ENCODE measurements at regions not wholly inside any gene's neighbourhood (a gene's known extent, or its start where the extent isn't known, plus 50 kb on each side); places are given as distances from the start of the nearest gene placed in this dataset.

- H3K9ac ChIP-seq (ENCODE audit: control insufficient read depth, insufficient read depth, low read length): no peak overlapping the region
- no peak overlapping the region for H2AFZ ChIP-seq (ENCODE audit: control insufficient read depth, low read depth, low read length)
- no peak for TF ChIP-seq BCL11A (IDR thresholded peaks at IDR 0.05; ENCODE audit: low read depth, low read length)
- TF ChIP-seq CREB1 (IDR thresholded peaks at IDR 0.05; ENCODE audit: low read depth): no peak
- no peak for TF ChIP-seq RELB (IDR thresholded peaks at IDR 0.05; ENCODE audit: low read depth)
- TF ChIP-seq ZNF687 (IDR thresholded peaks at IDR 0.05): no peak
- TF ChIP-seq STAT3 (IDR thresholded peaks at IDR 0.05; ENCODE audit: low read depth, low read length): no peak
- TF ChIP-seq MEF2B (IDR thresholded peaks at IDR 0.05; ENCODE audit: partially characterized antibody, poor library complexity, severe bottlenecking): no peak
- no peak for TF ChIP-seq NFYB (IDR thresholded peaks at IDR 0.05; ENCODE audit: insufficient read depth, low read depth, low read length)
- no peak for TF ChIP-seq PAX5 (IDR thresholded peaks at IDR 0.05; ENCODE audit: borderline replicate concordance, low read depth, low read length)
- no peak for TF ChIP-seq SIN3A (IDR thresholded peaks at IDR 0.05; ENCODE audit: low read depth, low read length)
- RAD21 ChIA-PET (ENCODE audit: unreplicated experiment): no interaction called here
- SMC1A ChIA-PET (ENCODE audit: uncharacterized antibody, unreplicated experiment): no interaction called here
- WGBS (ENCODE audit: insufficient coverage, insufficient replicate concordance, low lambda C conversion rate, missing lambda C conversion rate): 50% methylated on average over 1 of the region's 1 CpG
- no peak overlapping the region for H3K4me3 ChIP-seq
- H3K4me2 ChIP-seq (ENCODE audit: control insufficient read depth, insufficient read depth): no peak overlapping the region
- DNase-seq (ENCODE audit: low read depth, low spot score): no peak
- no peaks in the 10 kb centered on the region for H3K9me3 ChIP-seq (replicated peaks; ENCODE audit: control insufficient read depth, insufficient read depth, low read length)
- CTCF ChIA-PET: no interaction called here
- no peaks in the 10 kb centered on the region for H4K20me1 ChIP-seq (ENCODE audit: control insufficient read depth, insufficient read depth)
- intact Hi-C loops (cut with micrococcal nuclease; ENCODE audit: unreplicated experiment): no loop called here
- H3K4me1 ChIP-seq (ENCODE audit: control insufficient read depth, insufficient read depth, low read length): no peaks in the 10 kb centered on the region
- H3K27ac ChIP-seq (ENCODE audit: control insufficient read depth, insufficient read depth): no peak overlapping the region
- POLR2A ChIA-PET: no interaction called here
- no peak for ATAC-seq
- no peak for FAIRE-seq
- in situ Hi-C loops (cut with MboI): no loop called here
- BruUV-seq (replicated peaks): no TSS peak
- no peaks in the 10 kb centered on the region for H3K79me2 ChIP-seq (ENCODE audit: control insufficient read depth, insufficient read depth, low read length)
- H3K27me3 ChIP-seq (replicated peaks in 1 of 2; ENCODE audit: control insufficient read depth in 2 of 2, insufficient read depth in 2 of 2, low read length in 1 of 2): no peaks in the 10 kb centered on the region; a peak in 1 of 4 replicates
- H3K36me3 ChIP-seq (ENCODE audit: control insufficient read depth in 2 of 2, insufficient read depth in 2 of 2, low read length in 1 of 2): no peaks in the 10 kb centered on the region
Observed at GRCh38 chr2:15061268-15061667, 428.8 kb downstream of the LRATD1 start.

All from GM12878 (cell line).